ENCODE measurements at regions not wholly inside any gene's neighbourhood (a gene's known extent, or its start where the extent isn't known, plus 50 kb on each side); places are given as distances from the start of the nearest gene placed in this dataset.

GRCh38 chr6:166777096-166777630 lies 150.1 kb upstream of the RPS6KA2 start:
- TF ChIP-seq CTCF (IDR thresholded peaks at IDR 0.05; ENCODE audit: control insufficient read depth, extremely low read depth, insufficient read depth), result no peak
- no peak for DNase-seq (ENCODE audit: low read depth)
- H3K4me3 ChIP-seq (ENCODE audit: low read depth, low read length), result no peak overlapping the region

DNA sequence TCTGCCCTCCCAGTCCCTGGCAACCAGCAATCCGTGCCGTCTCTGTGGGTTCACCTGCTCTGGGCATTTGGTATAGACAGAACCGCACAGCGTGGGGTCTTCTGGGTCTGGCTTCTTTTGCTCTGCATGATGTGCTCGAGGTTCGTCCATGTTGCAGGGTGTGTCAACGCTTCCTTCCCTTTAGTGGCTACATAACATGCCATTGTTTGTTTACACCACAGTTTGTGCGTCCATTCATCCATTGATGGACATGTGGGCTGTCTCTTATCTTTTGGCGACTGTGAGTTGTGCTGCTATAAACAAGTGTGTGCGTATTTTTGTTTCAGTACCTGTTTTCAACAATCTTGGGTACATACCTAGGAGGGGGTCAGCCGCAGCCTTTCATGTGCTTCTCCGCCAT lies 149.5 kb upstream of the RPS6KA2 start:
- no peak for TF ChIP-seq CTCF (IDR thresholded peaks at IDR 0.05; ENCODE audit: control insufficient read depth, extremely low read depth, insufficient read depth)
- H3K4me3 ChIP-seq (ENCODE audit: low read depth, low read length), result no peak overlapping the region
- no peak for DNase-seq (ENCODE audit: low read depth)

- no peak overlapping the region for H3K4me3 ChIP-seq (ENCODE audit: low read depth, low read length)
- TF ChIP-seq CTCF (IDR thresholded peaks at IDR 0.05; ENCODE audit: control insufficient read depth, extremely low read depth, insufficient read depth), result no peak
- no peak for DNase-seq (ENCODE audit: low read depth)
Measured at GRCh38 chr6:166775923-166776220, 148.8 kb upstream of the RPS6KA2 start.

DNA sequence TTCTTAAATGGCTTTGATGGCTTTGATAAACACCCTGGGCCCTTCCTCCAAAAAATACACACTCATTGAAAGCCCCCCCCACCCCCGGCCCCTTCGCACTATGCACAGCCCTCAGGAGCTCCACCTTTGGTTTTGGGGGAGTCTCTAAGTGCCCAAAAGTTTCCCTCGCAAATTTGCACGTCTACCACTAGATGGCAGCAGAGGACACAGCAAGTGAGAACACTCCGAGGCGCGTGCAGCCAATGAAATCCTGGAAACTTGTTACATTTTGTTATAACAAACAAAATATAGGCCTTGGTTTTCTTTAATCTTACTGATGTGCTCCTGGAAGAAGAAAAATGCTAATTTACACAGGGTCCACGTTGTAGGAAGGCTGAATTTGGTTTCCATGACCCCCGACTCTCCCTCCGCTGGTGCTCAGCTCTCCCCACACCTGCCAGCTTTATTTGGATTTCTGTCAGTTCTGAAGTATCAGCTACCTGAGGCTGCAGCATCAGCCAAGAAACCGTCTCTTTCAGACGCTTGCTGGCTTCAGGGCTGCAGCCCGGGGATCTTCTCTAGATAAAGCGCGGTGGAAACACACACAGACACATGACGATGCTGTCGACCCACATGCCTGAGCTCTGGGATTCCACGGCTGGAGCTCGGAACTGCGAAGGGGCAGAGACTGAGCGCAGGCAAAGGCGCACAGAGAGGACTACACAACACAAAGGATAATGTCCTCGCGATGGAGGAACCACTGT lies 148.3 kb upstream of the RPS6KA2 start:
- peak; percentile 42 for DNase-seq (ENCODE audit: low read depth)
- H3K4me3 ChIP-seq (ENCODE audit: low read depth, low read length), result no peak overlapping the region

GRCh38 chr6:166774770-166775169 lies 147.7 kb upstream of the RPS6KA2 start:
- TF ChIP-seq CTCF (IDR thresholded peaks at IDR 0.05; ENCODE audit: control insufficient read depth, extremely low read depth, insufficient read depth), result peak; percentile 39
- DNase-seq (ENCODE audit: low read depth), result no peak
- no peak overlapping the region for H3K4me3 ChIP-seq (ENCODE audit: low read depth, low read length)

More for the DNA sequence above, 148.3 kb upstream of the RPS6KA2 start:
- TF ChIP-seq CTCF (IDR thresholded peaks at IDR 0.05; ENCODE audit: control insufficient read depth, extremely low read depth, insufficient read depth), result peak; percentile 80

DNA sequence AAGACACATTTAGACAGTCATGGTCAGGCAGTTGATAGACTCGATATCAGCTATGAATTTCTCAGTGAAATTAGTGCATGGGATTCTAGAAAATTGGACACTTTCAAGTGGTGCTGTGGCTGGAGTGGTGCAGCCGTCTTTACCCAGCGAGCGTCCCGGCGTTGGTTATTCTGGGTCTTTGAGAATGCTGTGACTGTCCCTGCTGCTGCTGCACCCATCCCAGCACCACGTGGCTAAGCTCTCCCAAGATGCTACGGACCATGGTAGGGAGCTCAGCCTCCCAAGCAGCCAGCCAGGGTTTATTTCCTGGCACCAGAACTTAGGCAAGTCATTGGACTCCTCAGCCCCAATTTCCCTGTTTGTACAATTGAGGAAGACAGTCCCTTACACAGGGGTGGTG lies 147.2 kb upstream of the RPS6KA2 start:
- no peak for TF ChIP-seq CTCF (IDR thresholded peaks at IDR 0.05; ENCODE audit: control insufficient read depth, extremely low read depth, insufficient read depth)
- DNase-seq (ENCODE audit: low read depth), result no peak
- H3K4me3 ChIP-seq (ENCODE audit: low read depth, low read length), result no peak overlapping the region

DNA sequence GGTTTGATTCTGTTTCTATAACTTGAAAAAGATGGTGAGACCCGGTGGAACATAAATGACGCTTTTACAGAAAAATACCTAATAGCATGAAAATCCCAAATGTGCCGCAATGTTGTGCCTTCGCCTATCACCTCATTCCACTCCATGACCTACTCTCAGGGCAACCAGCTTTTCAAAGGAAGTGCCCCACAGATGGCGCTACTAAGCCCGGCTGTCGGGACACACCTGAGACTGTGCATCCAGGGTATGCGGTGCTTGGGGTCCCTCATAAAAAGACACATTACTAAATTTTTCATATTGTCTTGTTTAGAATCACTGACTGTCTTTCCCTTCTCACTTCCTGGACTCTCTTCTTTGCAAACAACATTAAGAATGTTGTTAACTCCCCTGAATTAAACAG lies 145.5 kb upstream of the RPS6KA2 start:
- no peak for DNase-seq (ENCODE audit: low read depth)
- H3K4me3 ChIP-seq (ENCODE audit: low read depth, low read length), result no peak overlapping the region
- peak; percentile 31; the same call in 1 of the 2 replicates for TF ChIP-seq CTCF (IDR thresholded peaks at IDR 0.05; ENCODE audit: control insufficient read depth, extremely low read depth, insufficient read depth)
